ENCODE measurements at regions not wholly inside any gene's neighbourhood (a gene's known extent, or its start where the extent isn't known, plus 50 kb on each side); places are given as distances from the start of the nearest gene placed in this dataset.

DNA sequence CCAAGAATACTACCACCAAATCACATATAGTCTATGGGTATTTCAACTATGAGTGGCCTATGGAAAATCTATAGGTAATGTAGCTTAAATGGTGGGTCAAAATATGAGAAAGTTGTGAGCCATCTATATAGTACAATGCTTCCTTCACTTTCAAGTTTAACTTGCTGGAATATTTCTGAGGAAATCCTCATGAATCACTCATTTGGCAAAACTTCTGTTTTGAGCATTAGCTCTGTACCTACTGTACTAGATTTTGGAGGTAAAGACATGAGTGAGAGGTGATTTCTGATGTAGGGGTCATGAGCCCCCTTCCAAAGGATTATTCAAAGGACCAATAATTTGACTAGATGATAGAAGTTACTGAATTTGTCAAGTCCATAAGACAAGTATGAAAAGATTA, 80.6 kb upstream of the DAB2 start:
- no peak for DNase-seq (ENCODE audit: low read depth)
- TF ChIP-seq, protein P1, sequence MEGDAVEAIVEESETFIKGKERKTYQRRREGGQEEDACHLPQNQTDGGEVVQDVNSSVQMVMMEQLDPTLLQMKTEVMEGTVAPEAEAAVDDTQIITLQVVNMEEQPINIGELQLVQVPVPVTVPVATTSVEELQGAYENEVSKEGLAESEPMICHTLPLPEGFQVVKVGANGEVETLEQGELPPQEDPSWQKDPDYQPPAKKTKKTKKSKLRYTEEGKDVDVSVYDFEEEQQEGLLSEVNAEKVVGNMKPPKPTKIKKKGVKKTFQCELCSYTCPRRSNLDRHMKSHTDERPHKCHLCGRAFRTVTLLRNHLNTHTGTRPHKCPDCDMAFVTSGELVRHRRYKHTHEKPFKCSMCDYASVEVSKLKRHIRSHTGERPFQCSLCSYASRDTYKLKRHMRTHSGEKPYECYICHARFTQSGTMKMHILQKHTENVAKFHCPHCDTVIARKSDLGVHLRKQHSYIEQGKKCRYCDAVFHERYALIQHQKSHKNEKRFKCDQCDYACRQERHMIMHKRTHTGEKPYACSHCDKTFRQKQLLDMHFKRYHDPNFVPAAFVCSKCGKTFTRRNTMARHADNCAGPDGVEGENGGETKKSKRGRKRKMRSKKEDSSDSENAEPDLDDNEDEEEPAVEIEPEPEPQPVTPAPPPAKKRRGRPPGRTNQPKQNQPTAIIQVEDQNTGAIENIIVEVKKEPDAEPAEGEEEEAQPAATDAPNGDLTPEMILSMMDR (conservative IDR thresholded peaks at IDR 0.05; ENCODE audit: low read depth, low read length) = no peak
- no peak overlapping the region for H3K4me3 ChIP-seq (ENCODE audit: low read depth, low read length)

DNA sequence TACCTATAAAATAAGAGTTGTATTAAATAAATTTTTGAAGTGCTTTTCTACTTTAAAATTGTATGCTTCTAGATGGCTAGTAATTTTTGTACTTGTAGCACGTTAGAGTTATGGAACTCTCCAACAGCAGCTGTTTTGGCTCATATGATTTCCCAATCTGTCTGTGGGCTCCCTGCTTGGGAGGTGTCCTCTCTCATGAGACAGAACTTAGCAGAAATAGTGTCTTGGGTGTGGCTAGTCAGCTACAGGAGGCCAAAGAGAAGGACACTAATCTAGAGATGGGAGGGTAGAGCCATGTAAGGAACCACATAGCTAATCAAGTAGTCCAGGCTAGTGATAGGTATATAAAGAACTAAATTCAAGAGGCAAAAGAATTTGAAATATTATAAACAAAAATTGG, 78.4 kb upstream of the DAB2 start:
- DNase-seq (ENCODE audit: low read depth) = peak; percentile 88
- TF ChIP-seq, protein P1 (conservative IDR thresholded peaks at IDR 0.05; ENCODE audit: low read depth, low read length) = no peak
- no peak overlapping the region for H3K4me3 ChIP-seq (ENCODE audit: low read depth, low read length)

DNA sequence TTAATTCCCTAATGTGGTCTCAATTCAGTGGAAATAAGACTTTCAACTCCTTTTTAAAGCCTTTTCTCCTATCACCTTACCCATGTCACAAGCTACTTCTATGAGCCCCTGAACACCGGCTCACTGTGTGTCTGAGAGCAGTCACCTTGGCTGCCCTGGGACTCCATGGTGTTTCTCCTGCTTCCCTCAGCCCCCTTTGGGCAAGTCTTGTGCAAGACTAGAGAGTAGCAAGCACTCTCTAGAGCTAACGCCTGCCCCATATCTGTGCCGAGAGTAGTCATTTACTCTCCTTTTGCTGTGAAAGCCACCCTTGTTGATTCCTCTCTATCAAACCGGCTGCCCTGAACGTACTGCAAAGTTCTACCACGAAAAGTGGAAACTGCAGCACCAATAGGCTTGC, 77.9 kb upstream of the DAB2 start:
- no peak overlapping the region for H3K4me3 ChIP-seq (ENCODE audit: low read depth, low read length)
- DNase-seq (ENCODE audit: low read depth) = no peak
- TF ChIP-seq, protein P1 (conservative IDR thresholded peaks at IDR 0.05; ENCODE audit: low read depth, low read length) = no peak

DNA sequence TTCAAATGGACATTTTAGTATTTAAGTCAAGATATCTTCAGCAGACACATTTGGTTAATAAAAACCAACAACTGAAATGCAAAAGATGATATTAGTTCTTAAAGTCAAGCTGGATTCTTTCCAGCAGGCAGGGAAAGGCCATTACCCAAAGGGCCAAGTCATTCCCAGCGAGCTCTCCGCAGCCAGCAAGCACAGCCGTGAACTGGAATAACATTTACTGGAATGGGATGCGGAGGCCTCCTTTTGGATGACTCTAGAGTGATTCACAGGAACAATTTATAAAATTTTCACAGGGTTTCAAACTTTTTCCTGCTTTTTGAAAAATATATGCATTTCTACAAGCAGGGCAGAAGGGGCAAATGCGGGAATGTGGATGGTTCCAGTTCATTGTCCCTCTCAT, 76.6 kb upstream of the DAB2 start:
- peak; percentile 65 for DNase-seq (ENCODE audit: low read depth)
- no peak overlapping the region for H3K4me3 ChIP-seq (ENCODE audit: low read depth, low read length)
- TF ChIP-seq, protein P1 (conservative IDR thresholded peaks at IDR 0.05; ENCODE audit: low read depth, low read length) = no peak

DNA sequence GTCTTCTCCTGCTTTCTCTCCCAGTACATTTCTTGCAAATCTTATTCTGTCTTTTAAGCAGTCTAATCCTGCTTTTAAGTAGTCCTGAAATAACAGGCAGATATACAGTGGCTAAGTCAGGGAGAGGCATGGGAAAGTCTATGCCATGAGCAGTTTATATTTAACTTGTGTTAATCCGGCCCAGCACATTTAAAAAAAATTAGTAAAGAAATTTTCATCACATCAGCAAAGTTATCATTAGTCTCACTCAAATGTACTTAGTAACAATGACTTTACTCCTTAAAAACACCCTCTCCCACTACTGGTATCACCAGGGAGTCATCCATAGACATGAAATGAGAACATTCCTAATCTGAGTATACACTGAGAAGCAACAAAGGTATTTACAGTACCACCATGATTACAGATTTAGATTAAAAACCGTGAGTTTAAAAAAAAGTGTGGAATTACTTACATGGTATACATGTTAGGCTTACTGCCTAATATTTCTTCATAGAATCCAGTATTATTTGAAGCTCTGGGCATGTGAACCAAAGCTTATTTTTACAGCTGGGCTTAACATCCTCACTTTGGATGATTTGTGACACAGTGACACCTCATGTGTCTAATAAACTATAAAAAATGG, 75.9 kb upstream of the DAB2 start:
- no peak for DNase-seq (ENCODE audit: low read depth)
- TF ChIP-seq, protein P1 (conservative IDR thresholded peaks at IDR 0.05; ENCODE audit: low read depth, low read length) = no peak
- H3K4me3 ChIP-seq (ENCODE audit: low read depth, low read length) = no peak overlapping the region

DNA sequence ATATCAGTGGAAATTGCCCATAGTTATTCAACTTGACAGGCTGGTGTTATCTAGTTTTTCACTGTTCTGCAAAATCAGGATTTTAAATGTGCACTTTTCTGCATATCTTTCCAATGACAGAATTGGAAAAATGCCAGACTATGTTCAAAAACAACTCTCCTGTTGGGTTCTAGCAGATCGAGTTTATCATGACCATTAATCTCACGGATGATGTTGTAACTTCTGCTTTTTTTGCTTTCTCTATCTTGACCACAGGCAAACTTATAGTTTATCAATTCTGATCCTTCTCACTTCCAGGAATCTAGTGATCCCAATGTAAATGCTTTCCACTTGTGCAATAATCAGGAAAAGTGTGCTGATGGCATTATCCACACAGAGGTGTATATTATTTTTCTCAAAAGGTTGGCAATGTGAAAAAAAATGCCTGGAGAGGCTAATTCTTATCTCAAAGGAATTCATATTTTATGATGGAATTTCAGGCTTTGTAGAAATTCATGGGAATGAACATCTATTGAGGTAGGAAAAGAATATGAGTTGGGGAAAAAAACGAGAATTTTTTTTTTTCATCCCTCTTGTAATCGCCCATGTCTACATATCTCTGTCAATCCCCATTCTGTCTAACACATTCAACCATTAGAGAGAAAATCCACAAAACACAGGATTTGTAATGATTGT, 73.6 kb upstream of the DAB2 start:
- peak; percentile 84 for DNase-seq (ENCODE audit: low read depth)
- H3K4me3 ChIP-seq (ENCODE audit: low read depth, low read length) = no peak overlapping the region
- TF ChIP-seq, protein P1 (conservative IDR thresholded peaks at IDR 0.05; ENCODE audit: low read depth, low read length) = no peak

DNA sequence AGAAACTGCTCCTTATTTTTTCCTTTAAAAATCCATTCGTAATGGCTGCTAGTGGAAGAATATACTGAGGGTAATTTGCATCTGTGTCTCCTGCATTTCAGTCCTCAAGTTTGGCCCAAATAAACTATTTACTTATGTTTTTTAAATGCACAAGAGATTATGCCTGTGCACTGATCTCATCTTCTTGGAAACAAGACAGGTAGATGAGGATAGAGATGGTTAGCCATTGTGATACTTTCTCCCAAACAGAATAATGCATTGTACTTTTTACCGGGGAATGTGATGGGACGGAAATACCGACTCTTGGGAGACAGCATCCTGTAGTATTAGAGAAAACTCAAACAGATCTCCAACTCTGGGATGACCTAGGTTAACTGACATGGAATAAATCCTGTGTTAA, 72.5 kb upstream of the DAB2 start:
- no peak overlapping the region for H3K4me3 ChIP-seq (ENCODE audit: low read depth, low read length)
- DNase-seq (ENCODE audit: low read depth) = no peak
- TF ChIP-seq, protein P1 (conservative IDR thresholded peaks at IDR 0.05; ENCODE audit: low read depth, low read length) = no peak

Data from choroid plexus epithelial cell (primary cell).